NCI-H187 treated with DMSO at 0.1 percent for 48 hours (cell line): ENCODE measurements at regions not wholly inside any gene's neighbourhood (a gene's known extent, or its start where the extent isn't known, plus 50 kb on each side); places are given as distances from the start of the nearest gene placed in this dataset.

ENCODE experiments used
- DNase-seq: peaks from one replicate; lab custom pipeline; 2025; lab: John Stamatoyannopoulos, UW

GRCh38 chr5:87872986-87873385 lies 395.7 kb downstream of the TMEM161B start:
- DNase-seq: no peak

- no peak for DNase-seq
Observed at GRCh38 chr5:87868792-87869191, 399.9 kb downstream of the TMEM161B start.

DNA sequence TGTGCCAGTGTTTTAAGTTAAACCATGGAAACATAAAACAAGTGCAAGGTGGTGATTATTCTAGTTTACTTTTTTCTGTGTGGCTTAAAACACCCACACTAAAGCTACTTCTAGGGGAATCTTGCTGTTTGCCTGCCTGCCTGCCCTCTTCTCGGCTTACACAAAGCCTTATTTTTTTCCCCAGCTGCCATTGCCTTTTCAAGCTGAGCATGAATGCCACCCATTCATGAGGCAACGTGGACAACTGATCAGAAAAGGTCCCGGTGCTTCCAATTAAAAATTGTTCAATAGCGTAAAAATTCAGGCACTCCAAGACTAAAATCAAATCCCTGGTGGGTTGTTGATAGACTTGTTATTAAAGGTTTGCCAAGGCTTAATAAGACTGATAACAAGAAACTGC lies 401.4 kb downstream of the TMEM161B start:
- DNase-seq: no peak

GRCh38 chr5:87853541-87853940 lies 415.1 kb downstream of the TMEM161B start:
- no peak for DNase-seq

DNA sequence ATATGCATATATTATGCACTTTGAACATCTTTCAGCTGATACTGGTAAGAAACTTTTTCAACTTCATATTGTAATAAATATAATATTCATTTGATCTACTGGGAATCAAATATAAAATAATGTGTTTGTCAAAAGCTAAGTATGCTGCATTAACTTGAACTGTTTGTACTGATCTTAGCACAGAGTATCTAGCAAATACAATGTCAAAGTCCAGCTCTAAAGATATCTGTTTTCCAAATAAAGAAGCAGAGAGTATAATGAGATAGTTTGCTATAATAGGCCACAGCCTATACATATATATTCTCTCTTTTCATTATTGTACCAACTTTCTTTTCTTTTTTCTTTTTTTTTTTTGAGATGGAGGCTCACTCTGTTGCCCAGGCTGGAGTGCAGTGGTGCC lies 417.0 kb downstream of the TMEM161B start:
- DNase-seq: no peak

DNA sequence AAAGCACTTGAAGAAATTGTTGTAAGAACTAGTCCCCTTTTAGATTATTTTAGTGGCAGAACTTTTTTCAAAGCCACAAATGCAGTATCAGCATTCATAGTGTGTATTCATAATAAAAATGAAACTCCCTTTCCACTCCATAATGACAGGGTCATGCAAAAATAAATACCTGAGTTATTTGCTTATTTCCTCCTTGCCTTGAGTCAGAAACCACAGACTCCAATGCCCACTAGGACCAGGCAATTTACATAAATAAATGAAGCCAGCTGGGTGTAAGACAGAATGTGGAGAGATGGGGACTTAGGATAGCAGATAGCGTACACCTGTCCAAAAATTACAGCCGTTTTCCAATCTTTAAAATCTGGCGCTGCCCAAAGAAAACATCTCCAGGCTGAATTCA lies 417.8 kb downstream of the TMEM161B start:
- DNase-seq: no peak

- DNase-seq: no peak
Observed at GRCh38 chr5:87845734-87846133, 422.9 kb downstream of the TMEM161B start.

DNA sequence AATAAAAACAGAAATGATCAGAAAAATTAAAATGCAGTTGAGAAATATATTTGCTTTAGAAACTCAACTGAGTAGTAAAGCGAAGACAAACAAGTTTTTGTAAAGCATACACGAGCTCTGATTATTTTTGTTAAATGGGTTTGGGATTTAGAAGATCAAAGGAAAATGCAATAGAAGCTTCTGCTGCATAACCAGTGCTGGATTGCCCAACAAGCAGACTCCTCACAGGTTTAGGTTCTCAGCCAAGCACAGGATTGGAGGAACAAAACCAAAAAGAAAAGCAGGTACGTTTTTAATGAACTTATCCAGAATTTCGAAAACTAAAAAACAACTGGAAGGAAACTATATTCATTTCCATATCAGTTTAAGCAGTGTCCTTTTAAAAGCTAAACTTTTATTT lies 423.8 kb downstream of the TMEM161B start:
- DNase-seq: no peak

- no peak for DNase-seq
Observed at GRCh38 chr5:87844449-87844848, 424.2 kb downstream of the TMEM161B start.

DNA sequence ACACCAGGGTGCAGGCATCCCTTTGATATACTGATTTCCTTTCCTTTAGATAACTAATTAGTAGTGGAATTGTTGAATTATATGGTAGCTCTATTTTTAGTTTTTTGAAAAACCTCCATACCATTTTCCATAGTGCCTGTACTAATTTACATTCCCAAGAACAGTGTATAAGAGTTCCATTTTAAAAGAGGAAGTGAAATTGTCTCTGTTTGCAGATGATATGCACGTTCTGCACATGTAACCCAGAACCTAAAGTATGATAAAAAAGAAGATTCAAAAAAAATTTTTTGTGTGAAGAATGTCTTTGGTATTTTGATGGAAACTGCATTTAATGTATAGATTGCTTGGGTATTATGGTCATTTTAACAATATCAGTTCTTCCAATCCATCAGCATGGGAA lies 424.0 kb upstream of the CCNH start:
- DNase-seq: no peak

GRCh38 chr5:87831499-87831898 lies 418.8 kb upstream of the CCNH start:
- no peak for DNase-seq

DNA sequence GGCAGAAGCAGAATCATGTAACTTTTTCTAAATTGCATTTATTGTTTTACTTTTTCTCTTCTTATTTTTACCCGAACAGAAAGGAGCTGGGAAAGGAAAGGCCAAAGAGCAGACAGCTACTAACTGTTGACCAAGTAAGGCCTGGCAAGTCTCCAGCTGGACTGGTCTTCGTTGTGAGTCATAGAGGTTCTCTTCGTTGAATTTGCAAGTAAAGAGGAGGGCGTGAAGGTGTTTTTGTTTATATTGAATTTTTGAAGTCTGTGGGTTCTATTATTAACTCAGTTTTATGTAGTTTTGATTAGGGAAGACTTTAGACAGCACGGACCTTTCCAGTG lies 416.5 kb upstream of the CCNH start:
- no peak for DNase-seq

DNA sequence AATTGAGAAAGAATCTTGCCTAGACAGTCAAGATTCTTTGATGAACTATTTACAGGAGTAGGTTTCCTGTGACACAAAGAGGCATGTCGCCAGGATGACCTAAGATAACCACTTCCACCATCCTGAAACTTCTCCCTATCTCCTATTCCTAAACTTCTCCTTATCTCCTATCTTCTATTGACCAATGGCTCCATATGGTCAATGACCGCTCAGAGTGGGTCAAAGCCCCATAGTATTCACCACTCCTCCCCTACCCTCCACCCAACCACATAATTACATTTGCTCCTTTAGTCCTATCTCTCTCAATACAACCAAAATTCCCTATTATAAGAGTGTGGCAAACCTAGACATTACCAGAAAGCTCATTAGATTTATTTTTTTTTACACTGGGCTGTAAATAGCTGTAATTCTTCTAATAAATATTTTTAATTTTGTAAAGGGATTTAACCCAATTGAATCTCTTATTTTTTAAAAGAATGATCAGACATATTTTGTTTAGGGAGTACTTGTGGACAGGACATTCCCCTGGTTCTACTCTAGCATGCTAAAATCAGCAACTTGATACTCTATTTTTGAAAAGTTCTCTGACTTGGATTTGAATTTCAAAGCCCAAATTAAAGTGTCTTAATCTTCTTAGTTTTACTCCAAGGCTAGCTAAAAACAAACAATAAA lies 416.0 kb upstream of the CCNH start:
- no peak for DNase-seq

- DNase-seq: no peak
Observed at GRCh38 chr5:87827539-87827938, 414.8 kb upstream of the CCNH start.

DNA sequence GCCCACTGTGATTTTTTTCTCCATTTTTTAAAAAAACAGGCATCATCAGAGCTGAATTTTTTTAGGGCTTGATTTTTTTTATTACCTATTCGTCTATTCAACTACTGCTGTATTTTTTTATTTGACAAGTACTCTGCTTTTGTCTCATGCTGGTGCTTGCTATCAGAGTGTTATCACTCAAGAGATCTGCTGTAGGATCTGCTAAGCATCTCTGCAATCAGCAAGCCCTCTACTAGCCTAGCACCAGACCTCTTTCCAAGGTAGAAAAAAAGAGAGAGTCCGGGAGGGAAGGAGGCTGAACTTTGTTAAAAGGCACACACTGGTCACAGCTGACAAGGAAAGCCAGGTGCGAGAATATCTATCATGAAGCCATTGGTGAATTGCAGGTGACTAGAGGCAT lies 413.8 kb upstream of the CCNH start:
- no peak for DNase-seq

DNA sequence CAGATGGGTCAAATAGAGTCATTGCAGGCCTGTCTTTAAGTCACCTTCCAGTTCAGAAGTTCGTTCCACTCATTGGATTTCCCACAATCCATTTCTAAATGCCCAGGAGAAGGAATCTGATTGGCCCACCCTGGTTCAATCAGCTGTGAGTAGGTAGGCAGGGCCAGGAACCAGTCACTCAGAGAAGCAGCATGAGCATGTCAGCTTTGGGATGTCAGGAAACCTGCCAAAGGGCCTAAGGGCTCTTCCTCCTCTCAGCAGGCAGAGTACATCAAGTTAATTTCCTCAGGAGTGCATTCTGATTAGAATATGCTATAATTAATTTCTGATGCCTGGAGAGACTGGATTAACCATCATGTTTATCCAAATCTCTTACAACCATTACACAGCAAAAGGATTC lies 412.9 kb upstream of the CCNH start:
- no peak for DNase-seq

DNA sequence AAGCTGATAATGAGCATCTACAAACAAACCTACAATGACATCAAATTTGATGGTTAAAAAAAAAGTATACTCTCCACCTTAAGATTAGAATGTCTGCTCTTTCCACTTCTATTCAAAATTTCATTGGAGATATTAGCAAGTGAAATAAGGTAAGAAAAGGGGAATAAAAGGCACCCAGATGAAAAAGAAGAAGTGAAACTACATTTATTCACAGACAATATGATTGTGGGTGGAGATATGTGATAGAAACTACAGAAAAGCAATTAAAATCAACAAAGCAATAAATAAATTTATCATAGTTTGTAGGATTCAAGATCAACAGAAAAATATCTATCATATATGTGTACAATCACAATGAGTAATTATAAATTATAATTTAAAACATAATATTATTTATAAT lies 395.1 kb upstream of the CCNH start:
- DNase-seq: no peak

GRCh38 chr5:87803352-87803751 lies 390.6 kb upstream of the CCNH start:
- no peak for DNase-seq

DNA sequence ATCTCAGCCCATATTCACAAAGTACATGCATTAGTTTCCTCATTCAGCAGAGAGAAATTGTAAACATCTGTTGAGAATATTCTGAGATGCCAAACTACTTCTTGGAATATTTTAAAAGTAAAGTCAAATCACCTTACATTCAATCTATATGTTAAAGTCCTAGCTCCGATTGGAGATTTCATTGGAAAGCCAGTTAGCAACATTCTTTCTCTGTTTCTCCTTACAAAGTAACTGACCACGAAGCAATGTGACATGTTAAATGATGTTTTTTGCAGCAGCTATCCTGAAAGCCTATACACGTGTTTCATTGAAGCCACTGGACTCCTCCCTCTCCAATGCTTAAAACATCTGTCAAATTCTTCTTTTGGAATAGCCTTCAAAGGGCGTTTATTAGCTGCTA lies 379.1 kb upstream of the CCNH start:
- no peak for DNase-seq

DNA sequence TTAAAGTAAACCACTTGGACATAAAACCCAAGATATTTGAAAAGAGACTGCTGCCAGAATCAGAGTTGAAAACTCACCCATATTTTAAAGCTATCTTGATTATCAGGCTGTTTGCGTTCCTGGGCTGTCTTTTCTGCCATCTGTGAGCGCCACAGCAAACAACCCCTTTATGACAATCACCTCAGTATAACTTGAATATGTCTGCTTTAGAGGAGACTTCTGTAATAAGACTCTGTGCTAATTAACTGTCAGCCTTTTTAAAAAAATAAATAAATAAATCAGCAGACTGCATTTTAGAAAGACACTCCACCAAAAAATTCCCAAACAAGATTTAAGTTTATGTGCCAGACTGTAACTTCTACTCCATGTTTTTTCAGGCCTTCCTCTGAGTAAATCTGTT lies 375.7 kb upstream of the CCNH start:
- no peak for DNase-seq

DNA sequence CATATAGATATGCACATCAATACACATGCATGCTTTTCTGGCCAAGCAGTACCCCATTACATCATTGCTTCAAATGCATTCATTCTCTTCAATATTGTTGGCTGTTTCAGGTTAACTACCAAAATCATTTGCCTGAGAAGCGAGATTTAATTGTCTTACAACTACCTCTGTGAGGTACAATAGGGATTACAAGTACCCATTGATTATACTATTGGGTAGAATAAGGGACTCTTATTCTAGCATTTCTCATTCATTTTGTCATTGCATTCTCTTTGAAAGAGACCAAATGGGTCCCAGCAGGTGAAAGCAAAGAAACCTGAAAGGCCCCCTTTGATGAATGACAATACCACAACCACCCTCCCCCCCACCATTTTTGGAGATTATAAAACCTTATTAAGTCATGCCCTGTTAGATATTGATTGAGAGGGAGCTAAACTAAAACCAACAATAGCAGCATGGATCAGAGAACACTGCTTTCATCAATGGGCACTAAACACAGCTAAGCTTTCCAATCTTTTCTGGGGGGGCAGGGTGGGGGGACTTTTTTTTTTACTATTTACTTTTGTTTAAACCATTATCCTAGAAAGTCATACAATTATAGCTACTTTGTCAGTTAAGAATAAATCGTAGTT lies 375.0 kb upstream of the CCNH start:
- DNase-seq: no peak

GRCh38 chr5:87787086-87787485 lies 374.4 kb upstream of the CCNH start:
- DNase-seq: no peak

GRCh38 chr5:87786471-87786870 lies 373.7 kb upstream of the CCNH start:
- DNase-seq: no peak

DNA sequence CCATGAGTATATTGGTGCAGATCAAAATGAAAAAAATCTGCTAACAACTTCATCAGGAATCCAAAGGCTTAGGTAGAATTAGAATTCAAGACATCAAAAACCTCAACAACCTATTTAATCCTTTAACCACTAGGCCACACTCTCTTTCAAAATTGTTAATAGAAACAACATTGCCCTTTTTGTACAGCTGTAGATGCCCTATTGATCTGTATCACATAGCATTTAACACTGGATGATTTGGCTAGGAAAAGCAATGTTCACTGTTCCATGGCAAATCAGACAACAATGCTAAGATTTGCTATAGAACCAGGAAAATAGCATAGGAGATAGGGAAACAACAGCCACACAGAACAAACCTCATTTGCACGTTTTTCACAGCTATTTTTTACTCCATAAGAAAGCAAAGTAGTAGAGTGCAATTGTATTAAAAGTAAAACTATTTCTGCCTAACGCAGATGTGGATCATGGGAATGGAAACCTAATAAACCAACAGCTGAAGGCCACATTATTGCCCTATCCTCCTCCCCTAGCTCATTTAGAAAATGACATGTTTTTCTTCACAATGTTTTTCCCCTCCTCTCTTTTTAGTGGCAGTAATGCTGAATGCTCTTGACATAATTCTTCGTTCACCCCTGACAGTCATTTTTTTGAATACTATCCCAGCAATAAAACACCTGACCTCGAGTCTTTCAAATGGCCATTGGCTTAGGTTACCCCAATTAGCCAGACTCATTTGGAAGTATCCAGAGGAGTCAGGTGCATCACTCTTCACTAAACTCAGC lies 373.0 kb upstream of the CCNH start:
- DNase-seq: no peak
